ENCODE measurements at regions not wholly inside any gene's neighbourhood (a gene's known extent, or its start where the extent isn't known, plus 50 kb on each side); places are given as distances from the start of the nearest gene placed in this dataset.

GRCh38 chr1:14517841-14518180, 80.7 kb upstream of the KAZN start:
- no peaks in the 10 kb centered on the region for H3K27me3 ChIP-seq (ENCODE audit: low read length)
- no peaks in the 10 kb centered on the region for H3K9me3 ChIP-seq (ENCODE audit: insufficient read depth, low read length)
- H3K36me3 ChIP-seq (ENCODE audit: low read length), result no peaks in the 10 kb centered on the region
- no peak overlapping the region for H3K9ac ChIP-seq (ENCODE audit: low read length)
- no peak overlapping the region for H3K4me2 ChIP-seq (ENCODE audit: low read depth, low read length, poor library complexity, severe bottlenecking)
- TF ChIP-seq EZH2phosphoT487 (conservative IDR thresholded peaks at IDR 0.05; ENCODE audit: low read length) (no peak), CTCF (IDR thresholded peaks at IDR 0.05; ENCODE audit: insufficient read depth, low read length, poor library complexity, severe bottlenecking) (no peak)
- H3K27ac ChIP-seq (ENCODE audit: low read depth, low read length), result no peak overlapping the region
- H3K4me3 ChIP-seq (ENCODE audit: insufficient read depth, low read length, poor library complexity, severe bottlenecking), result no peak overlapping the region
- no peaks in the 10 kb centered on the region for H4K20me1 ChIP-seq (ENCODE audit: low read depth, low read length)
- no peaks in the 10 kb centered on the region for H3K9me2 ChIP-seq (replicated peaks; ENCODE audit: insufficient read depth, low read length)
- H3K79me2 ChIP-seq (ENCODE audit: insufficient read depth, low read length), result no peaks in the 10 kb centered on the region
- no peak overlapping the region for H2AFZ ChIP-seq (ENCODE audit: low read depth, low read length, severe bottlenecking)
- H3F3A ChIP-seq (ENCODE audit: insufficient read depth), result no peaks in the 10 kb centered on the region

GRCh38 chr1:14519976-14520375, 78.5 kb upstream of the KAZN start:
- H3K27me3 ChIP-seq (ENCODE audit: low read length), result no peaks in the 10 kb centered on the region
- no peak overlapping the region for H3K9ac ChIP-seq (ENCODE audit: low read length)
- no peaks in the 10 kb centered on the region for H4K20me1 ChIP-seq (ENCODE audit: low read depth, low read length)
- no peak overlapping the region for H2AFZ ChIP-seq (ENCODE audit: low read depth, low read length, severe bottlenecking)
- no peaks in the 10 kb centered on the region for H3K9me2 ChIP-seq (replicated peaks; ENCODE audit: insufficient read depth, low read length)
- no peaks in the 10 kb centered on the region for H3K9me3 ChIP-seq (ENCODE audit: insufficient read depth, low read length)
- no peaks in the 10 kb centered on the region for H3K79me2 ChIP-seq (ENCODE audit: insufficient read depth, low read length)
- TF ChIP-seq EZH2phosphoT487 (conservative IDR thresholded peaks at IDR 0.05; ENCODE audit: low read length) (no peak), CTCF (IDR thresholded peaks at IDR 0.05; ENCODE audit: insufficient read depth, low read length, poor library complexity, severe bottlenecking) (no peak)
- H3K4me2 ChIP-seq (ENCODE audit: low read depth, low read length, poor library complexity, severe bottlenecking), result no peak overlapping the region
- no peak overlapping the region for H3K27ac ChIP-seq (ENCODE audit: low read depth, low read length)
- no peaks in the 10 kb centered on the region for H3K36me3 ChIP-seq (ENCODE audit: low read length)
- H3K4me3 ChIP-seq (ENCODE audit: insufficient read depth, low read length, poor library complexity, severe bottlenecking), result no peak overlapping the region
- H3F3A ChIP-seq (ENCODE audit: insufficient read depth), result no peaks in the 10 kb centered on the region

GRCh38 chr1:14520514-14521163, 77.8 kb upstream of the KAZN start:
- TF ChIP-seq CTCF (IDR thresholded peaks at IDR 0.05; ENCODE audit: insufficient read depth, low read length, poor library complexity, severe bottlenecking) (no peak), EZH2phosphoT487 (conservative IDR thresholded peaks at IDR 0.05; ENCODE audit: low read length) (no peak)
- no peak overlapping the region for H3K27ac ChIP-seq (ENCODE audit: low read depth, low read length)

More at GRCh38 chr1:14520514-14521163, 77.8 kb upstream of the KAZN start:
- Histone ChIP-seq H3K9me3 (ENCODE audit: insufficient read depth, low read length) (no peaks in the 10 kb centered on the region), H3F3A (ENCODE audit: insufficient read depth) (no peaks in the 10 kb centered on the region), H3K36me3 (ENCODE audit: low read length) (no peaks in the 10 kb centered on the region), H3K9ac (ENCODE audit: low read length) (no peak overlapping the region), H3K27me3 (ENCODE audit: low read length) (no peaks in the 10 kb centered on the region), H2AFZ (ENCODE audit: low read depth, low read length, severe bottlenecking) (no peak overlapping the region), H4K20me1 (ENCODE audit: low read depth, low read length) (no peaks in the 10 kb centered on the region), H3K4me3 (ENCODE audit: insufficient read depth, low read length, poor library complexity, severe bottlenecking) (no peak overlapping the region), H3K79me2 (ENCODE audit: insufficient read depth, low read length) (no peaks in the 10 kb centered on the region), H3K9me2 (replicated peaks; ENCODE audit: insufficient read depth, low read length) (no peaks in the 10 kb centered on the region), H3K4me2 (ENCODE audit: low read depth, low read length, poor library complexity, severe bottlenecking) (no peak overlapping the region)

Measured in SU-DHL-6 (cell line).